Tibial artery (tissue), 4 donors: ENCODE measurements at regions not wholly inside any gene's neighbourhood (a gene's known extent, or its start where the extent isn't known, plus 50 kb on each side); places are given as distances from the start of the nearest gene placed in this dataset.

Experiments used
- DNase-seq, 2 donors: peaks; one replicate each; pipeline ENCODE4 v3.0.0-alpha.2; 2019
- H3K27ac ChIP-seq, 2 donors: fragments of 200-600 bp; sonication (generic) in 1 of 2; 1 replicate in 1 of 2; 2 replicates in 1 of 2; pipeline ENCODE4 v1.5.1; 2018 to 2019; ENCODE audit warnings: mild to moderate bottlenecking in 1 of 2
- H3K27me3 ChIP-seq, 2 donors: fragments of 200-600 bp; sonication (generic) in 1 of 2; one replicate each; pipeline versions ENCODE4 v1.5.1 to v1.6.0; 2016 to 2019
- H3K36me3 ChIP-seq, 3 donors: fragments of 200-600 bp; sonication (generic) in 2 of 3; one replicate each; pipeline ENCODE4 v1.5.1; 2016 to 2019; ENCODE audit warnings: mild to moderate bottlenecking in 2 of 3
- H3K4me1 ChIP-seq, 4 donors: fragments of 200-600 bp; sonication (generic) in 2 of 4; 1 replicate in 3 of 4; 2 replicates in 1 of 4; pipeline ENCODE4 v1.5.1; 2016 to 2019
- H3K4me3 ChIP-seq, 2 donors: fragments of 200-600 bp; sonication (generic) in 1 of 2; 1 replicate in 1 of 2; 2 replicates in 1 of 2; pipeline ENCODE4 v1.5.1; 2018 to 2019; ENCODE audit warnings: mild to moderate bottlenecking in 2 of 2
- H3K9me3 ChIP-seq, 3 donors: fragments of 200-600 bp; sonication (generic) in 1 of 3; one replicate each; pipeline ENCODE4 v1.5.1; 2016 to 2019
- intact Hi-C: fragments of 100-400 bp; cut with DNase I; formaldehyde crosslinking; loops from one replicate; pipeline ENCODE4 v1.15.0; 2023; ENCODE audit warnings: low total_unique reads
- TF ChIP-seq, protein P1 (sequence below), 2 experiments: fragments of 200-600 bp in 1 of 2; fragments of 450-650 bp in 1 of 2; IDR thresholded peaks; one replicate each; pipeline ENCODE4 v1.5.1; 2017 to 2019; ENCODE audit warnings: antibody characterized with exemption in 2 of 2, mild to moderate bottlenecking in 1 of 2, moderate library complexity in 1 of 2

DNA sequence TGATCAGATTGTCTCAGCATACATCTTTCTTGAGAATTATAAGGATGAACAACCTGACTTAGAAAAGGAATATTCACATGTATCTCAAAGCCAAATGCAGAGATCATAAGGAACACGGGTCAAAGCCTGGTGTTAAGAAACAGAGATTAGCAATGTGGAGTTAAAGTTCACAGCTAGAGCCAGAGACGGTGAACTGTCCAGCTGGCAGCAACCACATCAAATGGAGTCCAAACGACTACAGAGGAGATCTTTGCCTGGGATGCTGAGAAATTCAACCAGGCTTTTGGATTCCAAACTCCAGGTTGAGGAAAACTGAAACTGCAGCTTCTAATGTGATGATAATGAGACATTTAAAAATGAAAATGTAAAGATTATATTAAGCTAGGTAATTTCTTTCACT, 939.9 kb upstream of the NXPH2 start:
- no peak overlapping the region for H3K4me3 ChIP-seq
- intact Hi-C loops, result no loop called here
- H3K27ac ChIP-seq, result no peak overlapping the region
- no peaks in the 10 kb centered on the region for H3K36me3 ChIP-seq
- no peaks in the 10 kb centered on the region for H3K9me3 ChIP-seq
- no peaks in the 10 kb centered on the region for H3K4me1 ChIP-seq
- TF ChIP-seq, protein P1, sequence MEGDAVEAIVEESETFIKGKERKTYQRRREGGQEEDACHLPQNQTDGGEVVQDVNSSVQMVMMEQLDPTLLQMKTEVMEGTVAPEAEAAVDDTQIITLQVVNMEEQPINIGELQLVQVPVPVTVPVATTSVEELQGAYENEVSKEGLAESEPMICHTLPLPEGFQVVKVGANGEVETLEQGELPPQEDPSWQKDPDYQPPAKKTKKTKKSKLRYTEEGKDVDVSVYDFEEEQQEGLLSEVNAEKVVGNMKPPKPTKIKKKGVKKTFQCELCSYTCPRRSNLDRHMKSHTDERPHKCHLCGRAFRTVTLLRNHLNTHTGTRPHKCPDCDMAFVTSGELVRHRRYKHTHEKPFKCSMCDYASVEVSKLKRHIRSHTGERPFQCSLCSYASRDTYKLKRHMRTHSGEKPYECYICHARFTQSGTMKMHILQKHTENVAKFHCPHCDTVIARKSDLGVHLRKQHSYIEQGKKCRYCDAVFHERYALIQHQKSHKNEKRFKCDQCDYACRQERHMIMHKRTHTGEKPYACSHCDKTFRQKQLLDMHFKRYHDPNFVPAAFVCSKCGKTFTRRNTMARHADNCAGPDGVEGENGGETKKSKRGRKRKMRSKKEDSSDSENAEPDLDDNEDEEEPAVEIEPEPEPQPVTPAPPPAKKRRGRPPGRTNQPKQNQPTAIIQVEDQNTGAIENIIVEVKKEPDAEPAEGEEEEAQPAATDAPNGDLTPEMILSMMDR (IDR thresholded peaks at IDR 0.05), result no peak
- DNase-seq, result no peak
- H3K27me3 ChIP-seq, result no peaks in the 10 kb centered on the region

DNA sequence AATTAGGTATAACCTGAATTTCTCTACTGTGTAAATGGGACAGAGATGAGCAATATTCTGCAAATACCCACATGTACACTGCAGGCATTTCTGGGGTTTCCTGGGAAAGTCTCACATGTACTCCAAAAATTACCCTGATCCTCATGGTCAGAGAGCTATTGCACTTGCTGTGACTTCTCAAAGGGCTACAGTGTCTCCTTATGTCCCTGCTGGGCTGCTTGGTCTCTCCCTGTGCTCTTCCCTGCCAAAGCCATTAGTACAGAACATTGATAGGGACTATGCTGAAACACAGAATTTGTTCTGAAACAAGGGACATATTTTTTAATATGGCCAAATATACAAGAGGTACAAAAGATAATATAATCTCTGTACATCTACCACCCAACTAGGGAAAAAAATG, 924.4 kb upstream of the NXPH2 start:
- TF ChIP-seq, protein P1 (IDR thresholded peaks at IDR 0.05), result no peak
- Histone ChIP-seq H3K4me1 (no peaks in the 10 kb centered on the region), H3K9me3 (no peaks in the 10 kb centered on the region), H3K4me3 (no peak overlapping the region), H3K27me3 (no peaks in the 10 kb centered on the region), H3K27ac (no peak overlapping the region), H3K36me3 (no peaks in the 10 kb centered on the region)
- no peak for DNase-seq
- intact Hi-C loops, result no loop called here

DNA sequence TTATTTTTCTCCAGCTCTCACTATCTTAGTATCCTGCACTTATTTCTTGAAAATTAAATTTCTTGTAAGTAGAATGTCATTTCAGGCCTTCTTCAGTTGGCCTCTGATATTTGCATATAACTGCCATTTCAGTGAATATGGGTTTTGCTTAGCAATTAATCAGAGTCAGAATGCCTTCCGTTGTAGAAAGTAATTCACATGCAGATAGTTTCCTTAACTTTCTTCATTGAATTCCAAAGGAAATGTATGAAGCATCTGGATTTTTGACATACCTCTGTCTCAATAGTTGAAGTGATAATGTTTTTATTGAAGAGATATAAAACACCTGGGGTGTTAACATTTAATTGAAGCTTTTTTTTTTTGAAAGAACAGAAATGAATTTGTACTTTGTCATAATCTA, 914.1 kb upstream of the NXPH2 start:
- TF ChIP-seq, protein P1 (IDR thresholded peaks at IDR 0.05), result no peak
- Histone ChIP-seq H3K27ac (no peak overlapping the region), H3K9me3 (no peaks in the 10 kb centered on the region), H3K27me3 (no peaks in the 10 kb centered on the region), H3K36me3 (no peaks in the 10 kb centered on the region), H3K4me3 (no peak overlapping the region), H3K4me1 (no peaks in the 10 kb centered on the region)
- DNase-seq, result no peak
- intact Hi-C loops, result no loop called here

DNA sequence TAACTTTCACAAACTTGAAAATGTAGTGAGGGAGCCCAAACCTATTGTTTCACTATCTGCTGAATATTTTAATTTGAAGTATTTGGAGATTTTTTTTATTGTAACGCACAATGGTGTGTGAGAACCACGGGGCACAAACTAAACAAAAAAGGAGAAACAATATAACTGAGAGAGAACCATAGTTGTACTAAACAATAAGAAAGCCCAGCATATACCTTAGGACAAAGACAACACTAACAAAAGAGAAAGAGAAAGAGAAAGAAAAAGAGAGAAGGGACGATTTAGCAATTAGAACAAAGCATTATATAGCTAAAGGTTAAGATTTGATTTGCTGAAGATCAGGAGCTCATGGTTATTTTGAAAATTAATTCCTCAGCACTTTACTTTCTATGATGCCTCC, 906.0 kb upstream of the NXPH2 start:
- TF ChIP-seq, protein P1 (IDR thresholded peaks at IDR 0.05), result no peak
- no peaks in the 10 kb centered on the region for H3K9me3 ChIP-seq
- intact Hi-C loops, result no loop called here
- no peaks in the 10 kb centered on the region for H3K4me1 ChIP-seq
- no peak overlapping the region for H3K4me3 ChIP-seq
- no peak for DNase-seq
- no peak overlapping the region for H3K27ac ChIP-seq
- H3K36me3 ChIP-seq, result no peaks in the 10 kb centered on the region
- no peaks in the 10 kb centered on the region for H3K27me3 ChIP-seq

GRCh38 chr2:139685090-139685983, 905.1 kb upstream of the NXPH2 start:
- H3K27ac ChIP-seq, result no peak overlapping the region
- H3K4me3 ChIP-seq, result no peak overlapping the region
- DNase-seq, result no peak
- H3K36me3 ChIP-seq, result no peaks in the 10 kb centered on the region
- no peaks in the 10 kb centered on the region for H3K4me1 ChIP-seq
- intact Hi-C loops, result no loop called here
- no peaks in the 10 kb centered on the region for H3K9me3 ChIP-seq
- no peaks in the 10 kb centered on the region for H3K27me3 ChIP-seq
- TF ChIP-seq, protein P1 (IDR thresholded peaks at IDR 0.05), result no peak
